ENCODE measurements at regions not wholly inside any gene's neighbourhood (a gene's known extent, or its start where the extent isn't known, plus 50 kb on each side); places are given as distances from the start of the nearest gene placed in this dataset.

GRCh38 chr1:14538335-14538734 is 60.1 kb upstream of the KAZN start:
- ATAC-seq (ENCODE audit: insufficient number of reproducible peaks, low FRiP score, low read depth), result no peak
- Histone ChIP-seq H3K9me3 (no peaks in the 10 kb centered on the region), H3K4me1 (ENCODE audit: control insufficient read depth in 1 of 2, low read depth in 2 of 2) (no peaks in the 10 kb centered on the region), H3K27me3 (replicated peaks; ENCODE audit: insufficient read depth) (no peaks in the 10 kb centered on the region), H3K4me3 (no peak overlapping the region), H3K27ac (no peak overlapping the region), H3K36me3 (no peaks in the 10 kb centered on the region)
- DNase-seq (ENCODE audit: low spot score), result no peak
- no peak for TF ChIP-seq CTCF (IDR thresholded peaks at IDR 0.05)

GRCh38 chr1:14539309-14539708 is 59.2 kb upstream of the KAZN start:
- Histone ChIP-seq H3K4me3 (no peak overlapping the region), H3K9me3 (no peaks in the 10 kb centered on the region), H3K27me3 (replicated peaks; ENCODE audit: insufficient read depth) (no peaks in the 10 kb centered on the region), H3K36me3 (no peaks in the 10 kb centered on the region), H3K27ac (no peak overlapping the region), H3K4me1 (ENCODE audit: control insufficient read depth in 1 of 2, low read depth in 2 of 2) (no peaks in the 10 kb centered on the region)
- no peak for ATAC-seq (ENCODE audit: insufficient number of reproducible peaks, low FRiP score, low read depth)
- TF ChIP-seq CTCF (IDR thresholded peaks at IDR 0.05), result no peak
- no peak for DNase-seq (ENCODE audit: low spot score)

GRCh38 chr1:14539953-14540563 is 58.4 kb upstream of the KAZN start:
- no peak for TF ChIP-seq CTCF (IDR thresholded peaks at IDR 0.05)
- H3K27ac ChIP-seq, result no peak overlapping the region
- no peaks in the 10 kb centered on the region for H3K27me3 ChIP-seq (replicated peaks; ENCODE audit: insufficient read depth)
- H3K4me1 ChIP-seq (ENCODE audit: control insufficient read depth in 1 of 2, low read depth in 2 of 2), result no peaks in the 10 kb centered on the region
- no peak for ATAC-seq (ENCODE audit: insufficient number of reproducible peaks, low FRiP score, low read depth)
- no peaks in the 10 kb centered on the region for H3K36me3 ChIP-seq
- no peak for DNase-seq (ENCODE audit: low spot score)
- no peak overlapping the region for H3K4me3 ChIP-seq
- H3K9me3 ChIP-seq, result no peaks in the 10 kb centered on the region

- no peaks in the 10 kb centered on the region for H3K9me3 ChIP-seq
- H3K27ac ChIP-seq, result no peak overlapping the region
- H3K4me3 ChIP-seq, result no peak overlapping the region
- no peaks in the 10 kb centered on the region for H3K4me1 ChIP-seq (ENCODE audit: control insufficient read depth in 1 of 2, low read depth in 2 of 2)
- DNase-seq (ENCODE audit: low spot score), result no peak
- no peaks in the 10 kb centered on the region for H3K36me3 ChIP-seq
- no peak for ATAC-seq (ENCODE audit: insufficient number of reproducible peaks, low FRiP score, low read depth)
- H3K27me3 ChIP-seq (replicated peaks; ENCODE audit: insufficient read depth), result no peaks in the 10 kb centered on the region
- TF ChIP-seq CTCF (IDR thresholded peaks at IDR 0.05), result no peak
Observed at GRCh38 chr1:14541348-14541747, 57.1 kb upstream of the KAZN start.

- DNase-seq (ENCODE audit: low spot score) (no peak), ATAC-seq (ENCODE audit: insufficient number of reproducible peaks, low FRiP score, low read depth) (no peak)
- Histone ChIP-seq H3K4me1 (ENCODE audit: control insufficient read depth in 1 of 2, low read depth in 2 of 2) (no peaks in the 10 kb centered on the region), H3K27me3 (replicated peaks; ENCODE audit: insufficient read depth) (no peaks in the 10 kb centered on the region), H3K27ac (no peak overlapping the region), H3K36me3 (no peaks in the 10 kb centered on the region), H3K9me3 (no peaks in the 10 kb centered on the region), H3K4me3 (no peak overlapping the region)
- no peak for TF ChIP-seq CTCF (IDR thresholded peaks at IDR 0.05)
Observed at GRCh38 chr1:14543191-14543840, 55.2 kb upstream of the KAZN start.
